GM12872 (cell line): ENCODE measurements at regions not wholly inside any gene's neighbourhood (a gene's known extent, or its start where the extent isn't known, plus 50 kb on each side); places are given as distances from the start of the nearest gene placed in this dataset.

Experiments used
- CTCF ChIP-seq: IDR thresholded peaks from 3 replicates; pipeline ENCODE4 v1.5.1; 2011; ENCODE audit warnings: low read depth, mild to moderate bottlenecking, low read length, moderate library complexity; ENCODE audit not compliant: insufficient read depth

- TF ChIP-seq CTCF: no peak
These were observed 829.7 kb upstream of the FAT3 start for GRCh38 chr11:91394727-91395414.

- no peak for TF ChIP-seq CTCF
These were observed 830.4 kb upstream of the FAT3 start for GRCh38 chr11:91394073-91394726.

GRCh38 chr11:91382946-91383345 lies 841.7 kb upstream of the FAT3 start:
- no peak for TF ChIP-seq CTCF

- TF ChIP-seq CTCF: no peak
These were observed 849.8 kb upstream of the FAT3 start for GRCh38 chr11:91374794-91375193.

- no peak for TF ChIP-seq CTCF
These were observed 851.1 kb upstream of the FAT3 start for GRCh38 chr11:91373497-91373896.

- no peak for TF ChIP-seq CTCF
These were observed 857.8 kb upstream of the FAT3 start for GRCh38 chr11:91366816-91367215.

- no peak for TF ChIP-seq CTCF
These were observed 858.5 kb upstream of the FAT3 start for GRCh38 chr11:91365986-91366585.
